ENCODE measurements at regions not wholly inside any gene's neighbourhood (a gene's known extent, or its start where the extent isn't known, plus 50 kb on each side); places are given as distances from the start of the nearest gene placed in this dataset.

GRCh38 chr10:80900661-80901060 is 363.0 kb downstream of the SH2D4B start:
- H4K20me1 ChIP-seq (ENCODE audit: insufficient read depth), result no peaks in the 10 kb centered on the region
- H2AFZ ChIP-seq, result no peak overlapping the region
- H3K27me3 ChIP-seq (ENCODE audit: insufficient read depth, low read depth), result peaks cover 3% of the 10 kb centered on the region; the same call in 1 of the 2 replicates
- no peaks in the 10 kb centered on the region for H3F3A ChIP-seq (ENCODE audit: insufficient read depth, low read depth)
- ChIA-PET POLR2A (ENCODE audit: unreplicated experiment) (no interaction called here), CTCF (no interaction called here)
- H3K27ac ChIP-seq, result no peak overlapping the region
- DNase-seq, result no peak
- no peaks in the 10 kb centered on the region for H3K36me3 ChIP-seq (ENCODE audit: low read depth)
- BruUV-seq (replicated peaks), result no TSS peak
- no peak overlapping the region for H3K4me2 ChIP-seq
- TF ChIP-seq, protein P1, sequence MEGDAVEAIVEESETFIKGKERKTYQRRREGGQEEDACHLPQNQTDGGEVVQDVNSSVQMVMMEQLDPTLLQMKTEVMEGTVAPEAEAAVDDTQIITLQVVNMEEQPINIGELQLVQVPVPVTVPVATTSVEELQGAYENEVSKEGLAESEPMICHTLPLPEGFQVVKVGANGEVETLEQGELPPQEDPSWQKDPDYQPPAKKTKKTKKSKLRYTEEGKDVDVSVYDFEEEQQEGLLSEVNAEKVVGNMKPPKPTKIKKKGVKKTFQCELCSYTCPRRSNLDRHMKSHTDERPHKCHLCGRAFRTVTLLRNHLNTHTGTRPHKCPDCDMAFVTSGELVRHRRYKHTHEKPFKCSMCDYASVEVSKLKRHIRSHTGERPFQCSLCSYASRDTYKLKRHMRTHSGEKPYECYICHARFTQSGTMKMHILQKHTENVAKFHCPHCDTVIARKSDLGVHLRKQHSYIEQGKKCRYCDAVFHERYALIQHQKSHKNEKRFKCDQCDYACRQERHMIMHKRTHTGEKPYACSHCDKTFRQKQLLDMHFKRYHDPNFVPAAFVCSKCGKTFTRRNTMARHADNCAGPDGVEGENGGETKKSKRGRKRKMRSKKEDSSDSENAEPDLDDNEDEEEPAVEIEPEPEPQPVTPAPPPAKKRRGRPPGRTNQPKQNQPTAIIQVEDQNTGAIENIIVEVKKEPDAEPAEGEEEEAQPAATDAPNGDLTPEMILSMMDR (conservative IDR thresholded peaks at IDR 0.05), result no peak
- no peak for TF ChIP-seq EZH2 (IDR thresholded peaks at IDR 0.05; ENCODE audit: low read depth)
- intact Hi-C loops (cut with micrococcal nuclease; ENCODE audit: unreplicated experiment), result no loop called here
- no peaks in the 10 kb centered on the region for H3K4me1 ChIP-seq (replicated peaks; ENCODE audit: insufficient read depth)
- no peaks in the 10 kb centered on the region for H3K9me2 ChIP-seq (ENCODE audit: insufficient read depth)
- H3K79me2 ChIP-seq (ENCODE audit: low read depth), result no peaks in the 10 kb centered on the region
- no peak overlapping the region for H3K4me3 ChIP-seq
- no peaks in the 10 kb centered on the region for H3K9me3 ChIP-seq (ENCODE audit: insufficient read depth, low read depth)

DNA sequence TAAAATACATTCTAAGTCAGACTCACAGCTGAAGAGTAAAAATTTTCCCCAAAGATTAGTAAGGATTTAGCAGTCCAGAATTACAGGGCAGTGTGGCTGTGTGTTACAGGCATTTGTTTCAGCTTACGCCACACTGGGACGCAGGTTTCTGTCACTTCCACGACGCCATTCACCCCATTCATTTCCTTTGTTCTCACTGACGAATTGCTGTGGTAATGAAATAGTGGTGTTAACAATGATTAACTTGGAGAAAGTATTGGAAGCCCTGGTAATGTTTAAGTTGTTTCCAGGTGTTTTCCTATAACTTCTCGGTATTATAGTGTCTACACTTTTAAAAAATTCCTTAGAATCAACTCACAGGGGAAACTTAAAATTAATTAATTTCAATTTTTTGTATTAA is 370.9 kb downstream of the SH2D4B start:
- no peak overlapping the region for H3K27ac ChIP-seq
- TF ChIP-seq, protein P1 (conservative IDR thresholded peaks at IDR 0.05), result no peak
- TF ChIP-seq EZH2 (IDR thresholded peaks at IDR 0.05; ENCODE audit: low read depth), result no peak
- H3K4me2 ChIP-seq, result no peak overlapping the region
- no peak overlapping the region for H3K4me3 ChIP-seq
- H3K27me3 ChIP-seq (ENCODE audit: insufficient read depth, low read depth), result no peaks in the 10 kb centered on the region; the same call in 1 of the 2 replicates
- H3K36me3 ChIP-seq (ENCODE audit: low read depth), result no peaks in the 10 kb centered on the region
- H3K9me2 ChIP-seq (ENCODE audit: insufficient read depth), result no peaks in the 10 kb centered on the region; the same call in 1 of the 2 replicates
- no peak overlapping the region for H2AFZ ChIP-seq
- ChIA-PET POLR2A (ENCODE audit: unreplicated experiment) (no interaction called here), CTCF (no interaction called here)
- no peaks in the 10 kb centered on the region for H4K20me1 ChIP-seq (ENCODE audit: insufficient read depth)
- BruUV-seq (replicated peaks), result no TSS peak
- H3K4me1 ChIP-seq (replicated peaks; ENCODE audit: insufficient read depth), result no peaks in the 10 kb centered on the region
- no peaks in the 10 kb centered on the region for H3K79me2 ChIP-seq (ENCODE audit: low read depth)
- no peaks in the 10 kb centered on the region for H3K9me3 ChIP-seq (ENCODE audit: insufficient read depth, low read depth)
- intact Hi-C loops (cut with micrococcal nuclease; ENCODE audit: unreplicated experiment), result no loop called here
- DNase-seq, result no peak
- no peaks in the 10 kb centered on the region for H3F3A ChIP-seq (ENCODE audit: insufficient read depth, low read depth)

DNA sequence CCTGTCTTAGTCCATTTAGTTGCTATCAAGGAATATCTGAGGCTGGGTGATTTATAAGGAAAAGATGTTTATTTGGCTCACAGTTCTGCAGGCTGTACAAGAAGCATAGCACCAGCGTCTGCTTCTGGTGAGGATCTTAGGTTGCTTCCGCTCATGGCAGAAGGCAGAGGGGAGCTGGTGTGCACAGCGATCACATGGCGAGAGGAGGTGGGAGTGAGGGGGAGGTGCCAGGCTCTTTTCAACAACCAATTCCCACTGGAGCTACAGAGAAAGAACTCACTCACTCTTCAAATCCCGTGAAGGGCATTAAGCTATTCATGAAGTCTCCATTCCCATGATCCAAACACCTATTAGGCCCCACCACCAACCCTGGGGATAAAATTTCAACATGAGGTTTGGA is 371.6 kb downstream of the SH2D4B start:
- Histone ChIP-seq H3F3A (ENCODE audit: insufficient read depth, low read depth) (no peaks in the 10 kb centered on the region), H3K9me3 (ENCODE audit: insufficient read depth, low read depth) (no peaks in the 10 kb centered on the region), H3K36me3 (ENCODE audit: low read depth) (no peaks in the 10 kb centered on the region), H3K4me1 (replicated peaks; ENCODE audit: insufficient read depth) (no peaks in the 10 kb centered on the region), H2AFZ (no peak overlapping the region), H3K27me3 (ENCODE audit: insufficient read depth, low read depth) (no peaks in the 10 kb centered on the region; the same call in 1 of the 2 replicates), H3K27ac (no peak overlapping the region), H3K9me2 (ENCODE audit: insufficient read depth) (no peaks in the 10 kb centered on the region; the same call in 1 of the 2 replicates), H4K20me1 (ENCODE audit: insufficient read depth) (no peaks in the 10 kb centered on the region), H3K4me3 (no peak overlapping the region), H3K4me2 (no peak overlapping the region), H3K79me2 (ENCODE audit: low read depth) (no peaks in the 10 kb centered on the region)
- TF ChIP-seq EZH2 (IDR thresholded peaks at IDR 0.05; ENCODE audit: low read depth), result no peak
- TF ChIP-seq, protein P1 (conservative IDR thresholded peaks at IDR 0.05), result no peak
- intact Hi-C loops (cut with micrococcal nuclease; ENCODE audit: unreplicated experiment), result no loop called here
- ChIA-PET POLR2A (ENCODE audit: unreplicated experiment) (no interaction called here), CTCF (no interaction called here)
- BruUV-seq (replicated peaks), result no TSS peak
- no peak for DNase-seq
